Psoas muscle (tissue), 7 donors: ENCODE measurements at regions not wholly inside any gene's neighbourhood (a gene's known extent, or its start where the extent isn't known, plus 50 kb on each side); places are given as distances from the start of the nearest gene placed in this dataset.

Experiments
- ATAC-seq, 4 donors: fragments of 200-7000 bp; cut with Tn5 transposase; one replicate each; pipeline ENCODE4 v1.9.1; 2020; ENCODE audit warnings: moderate library complexity in 3 of 4, mild to moderate bottlenecking in 2 of 4
- DNase-seq, 2 donors: peaks; one replicate each; pipeline ENCODE4 v3.0.0-alpha.2; 2020
- H3K27ac ChIP-seq: fragments of 200-600 bp; one replicate; pipeline ENCODE4 v1.8.0; 2022
- H3K27me3 ChIP-seq, 3 donors: fragments of 200-600 bp in 1 of 3; one replicate each; pipeline versions ENCODE4 v1.6.1 to v1.8.0; 2013 to 2022; ENCODE audit warnings: low read length in 2 of 3, mild to moderate bottlenecking in 2 of 3, moderate library complexity in 1 of 3; ENCODE audit not compliant: insufficient read depth in 3 of 3
- H3K36me3 ChIP-seq, 2 donors: fragments of 200-600 bp in 1 of 2; one replicate each; pipeline versions ENCODE4 v1.6.1 to v1.8.0; 2013 to 2022; ENCODE audit warnings: low read depth in 1 of 2, mild to moderate bottlenecking in 1 of 2, moderate library complexity in 1 of 2; ENCODE audit not compliant: insufficient read depth in 1 of 2
- H3K4me1 ChIP-seq: fragments of 200-600 bp; one replicate; pipeline ENCODE4 v1.8.0; 2022
- H3K4me3 ChIP-seq: fragments of 200-600 bp; one replicate; pipeline ENCODE4 v1.8.0; 2022; ENCODE audit warnings: mild to moderate bottlenecking
- H3K9me3 ChIP-seq: fragments of 200-600 bp; one replicate; pipeline ENCODE4 v1.8.0; 2022
- CTCF ChIP-seq: fragments of 200-600 bp; IDR thresholded peaks from one replicate; pipeline ENCODE4 v1.8.0; 2022; ENCODE audit warnings: antibody characterized with exemption
- WGBS, 3 donors: extraction: QIAGEN DNeasy Blood & Tissue Kit; methylation state at CpG; one replicate each; pipeline versions ENCODE4 v1.1.6 to v1.1.7; 2013; 5-methylcytosine and 5-hydroxymethylcytosine counted together
- intact Hi-C, 2 donors: fragments of 100-400 bp; cut with DNase I; formaldehyde crosslinking; loops; one replicate each; pipeline versions ENCODE4 v1.11.0 to v1.14.2; 2022
- donor health status: healthy with polysubstance abuse.
- donor health status: DM: no; HTN: no; CAD: no; lungs with moderate emphysema.
- donor health status: Bipolar disorder and iron deficiency.
- donor health status: healthy.
- donor health status: DM: yes; HTN: yes; CAD: no.
- donor health status: DM: no; HTN: no; CAD: no.
- donor health status: DM: yes; HTN: yes; CAD: no.

- WGBS, 3 donors = 97 to 100% (median 99%) methylated on average over 2 of the region's 2 CpGs
- H3K4me1 ChIP-seq = peaks cover 50% of the 10 kb centered on the region
Observed at GRCh38 chr12:46457958-46458357, 85.4 kb upstream of the SLC38A2 start.

GRCh38 chr12:46456356-46457334, 84.1 kb upstream of the SLC38A2 start:
- H3K4me1 ChIP-seq = peaks cover 48% of the 10 kb centered on the region
- no peak for TF ChIP-seq CTCF
- no peak overlapping the region for H3K4me3 ChIP-seq
- no peak for DNase-seq
- peak overlapping the region; percentile 67 for H3K27ac ChIP-seq
- no peaks in the 10 kb centered on the region for H3K36me3 ChIP-seq
- no peaks in the 10 kb centered on the region for H3K27me3 ChIP-seq
- H3K9me3 ChIP-seq = no peaks in the 10 kb centered on the region
- intact Hi-C loops = loop anchor here in 1 of 2 donors (5.0 kb wide), 2 partner anchors 74 to 206 kb away; no protein-coding TSS in a partner anchor
- 68 to 84% (median 75%) methylated on average over 5 of the region's 5 CpGs for WGBS, 3 donors
- no peak for ATAC-seq

More at GRCh38 chr12:46457958-46458357, 85.4 kb upstream of the SLC38A2 start:
- no peak for DNase-seq
- Histone ChIP-seq H3K9me3 (no peaks in the 10 kb centered on the region), H3K4me3 (no peak overlapping the region), H3K36me3 (no peaks in the 10 kb centered on the region), H3K27ac (no peak overlapping the region), H3K27me3 (no peaks in the 10 kb centered on the region)
- intact Hi-C loops = loop anchor here in 1 of 2 donors (5.0 kb wide), 2 partner anchors 76 to 204 kb away; no protein-coding TSS in a partner anchor
- no peak for ATAC-seq
- no peak for TF ChIP-seq CTCF

DNA sequence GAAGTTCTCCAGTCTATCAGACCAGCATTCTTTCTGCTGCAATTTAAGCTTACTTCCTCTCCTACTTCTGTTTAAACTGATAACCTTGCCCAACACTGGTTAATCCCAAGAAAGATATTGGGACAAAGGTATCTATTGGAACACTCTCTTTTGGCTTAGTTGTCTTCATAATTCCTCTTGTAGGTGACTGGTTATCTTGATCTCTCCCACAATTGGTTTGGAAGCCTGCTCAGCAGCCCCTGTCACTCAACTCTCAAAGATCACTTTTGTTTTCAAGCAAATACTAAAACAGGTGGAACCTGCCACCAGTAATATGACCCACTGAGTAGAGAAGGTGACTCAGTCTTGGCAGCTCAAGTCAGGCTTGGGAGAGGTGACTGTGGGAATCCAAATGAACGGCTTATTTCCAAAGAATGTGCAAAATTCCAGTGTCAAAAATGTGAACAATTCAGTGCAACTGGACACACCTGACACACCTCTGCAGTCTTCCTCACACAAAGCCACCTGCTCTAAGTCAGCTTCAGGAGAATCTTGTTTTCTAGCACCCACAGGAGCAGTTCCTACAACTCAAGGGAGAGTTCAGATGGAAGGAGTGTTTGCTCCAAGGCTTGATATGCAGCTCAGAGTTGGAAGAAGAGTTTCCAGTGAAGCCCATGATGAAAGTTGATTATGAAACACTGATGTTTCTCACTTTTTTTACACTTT, 83.2 kb upstream of the SLC38A2 start:
- no peak for TF ChIP-seq CTCF
- ATAC-seq (peak; percentile 64 to 82 (median 76)), DNase-seq (no peak)
- Histone ChIP-seq H3K27ac (peak overlapping the region; percentile 67), H3K4me1 (peaks cover 47% of the 10 kb centered on the region), H3K27me3 (no peaks in the 10 kb centered on the region), H3K4me3 (no peak overlapping the region), H3K9me3 (no peaks in the 10 kb centered on the region), H3K36me3 (no peaks in the 10 kb centered on the region)
- intact Hi-C loops = loop anchor here in 1 of 2 donors (5.0 kb wide), 2 partner anchors 73 to 207 kb away; no protein-coding TSS in a partner anchor
- 25 to 54% (median 39%) methylated on average over 1 of the region's 1 CpG for WGBS, 3 donors

- Histone ChIP-seq H3K4me1 (peaks cover 51% of the 10 kb centered on the region), H3K9me3 (no peaks in the 10 kb centered on the region), H3K4me3 (no peak overlapping the region), H3K27ac (peak overlapping the region; percentile 67), H3K36me3 (no peaks in the 10 kb centered on the region), H3K27me3 (no peaks in the 10 kb centered on the region)
- WGBS, 3 donors = 77 to 89% (median 86%) methylated on average over 1 of the region's 1 CpG
- ATAC-seq = no peak
- no peak for DNase-seq
- no peak for TF ChIP-seq CTCF
- intact Hi-C loops = loop anchor here in 1 of 2 donors (5.0 kb wide), 3 partner anchors 73 to 207 kb away; partner anchors contain the start of gene SLC38A2
Observed at GRCh38 chr12:46454981-46455380, 82.4 kb upstream of the SLC38A2 start.
